GM19043 (cell line): ENCODE measurements at regions not wholly inside any gene's neighbourhood (a gene's known extent, or its start where the extent isn't known, plus 50 kb on each side); places are given as distances from the start of the nearest gene placed in this dataset.

Source experiments
- ATAC-seq: cut with Tn5 transposase; IDR thresholded peaks from one replicate; pipeline ENCODE4 v1.9.1; 2021; ENCODE audit warnings: low read depth; ENCODE audit not compliant: unreplicated experiment

DNA sequence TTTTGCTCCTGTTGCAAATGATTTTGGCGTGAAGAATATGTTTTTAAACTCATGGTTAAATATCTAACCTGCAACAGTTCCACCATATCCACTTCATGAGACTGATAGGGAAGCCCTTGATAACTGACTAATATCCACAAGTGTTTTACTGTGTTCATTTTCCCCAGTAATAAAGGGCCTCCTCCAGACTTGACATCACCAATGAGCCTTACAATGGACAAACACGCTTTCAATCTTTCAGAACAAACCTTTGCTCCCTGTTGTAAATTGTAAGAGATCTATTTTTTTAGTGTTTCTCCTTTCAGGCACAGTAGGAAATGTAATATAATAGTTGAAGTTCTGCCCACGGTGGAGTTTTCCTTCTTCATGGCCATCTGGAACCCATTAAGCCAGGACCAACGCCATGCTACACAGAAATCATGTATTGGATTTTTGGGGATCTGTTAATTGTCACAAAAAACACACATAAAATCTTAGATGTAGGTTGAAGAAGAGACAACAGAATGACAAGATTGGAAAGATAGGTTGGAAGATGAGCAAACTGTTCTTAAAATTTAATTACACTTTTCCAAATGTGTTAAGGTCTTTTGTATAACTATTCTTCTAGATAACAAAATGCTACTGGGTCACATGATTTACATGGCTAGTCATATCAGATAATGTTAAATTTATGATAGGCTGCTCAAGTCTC, 1030.1 kb downstream of the FSTL5 start:
- no peak for ATAC-seq

DNA sequence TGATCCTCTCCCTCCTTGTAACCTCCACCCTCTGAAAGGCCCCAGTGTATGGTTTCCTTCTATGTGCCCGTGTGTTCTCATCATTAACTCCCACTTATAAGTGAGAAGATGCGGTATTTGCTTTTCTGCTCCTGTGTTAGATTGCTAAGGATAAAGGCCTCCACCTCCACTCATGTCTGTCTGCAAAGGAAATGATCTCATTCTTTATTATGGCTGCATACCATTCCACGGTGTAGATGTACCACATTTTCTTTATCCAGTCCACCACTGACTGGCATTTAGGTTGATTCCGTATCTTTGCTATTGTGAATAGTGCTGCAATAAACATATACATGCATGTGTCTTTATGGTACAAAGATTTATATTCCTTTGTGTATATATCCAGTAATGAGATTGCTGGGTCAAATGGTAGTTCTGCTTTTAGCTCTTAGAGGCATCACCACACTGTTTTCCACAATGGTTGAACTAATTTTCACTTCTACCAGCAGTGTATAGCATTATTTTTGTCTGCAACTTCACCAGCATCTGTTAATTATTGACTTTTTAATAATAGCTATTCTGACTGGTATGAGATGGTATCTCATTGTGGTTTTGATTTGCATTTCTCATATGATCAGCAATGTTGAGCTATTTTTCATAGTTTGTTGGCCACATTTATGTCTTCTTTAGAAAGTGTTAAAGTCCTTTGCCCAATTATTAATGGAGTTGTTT, 1030.9 kb downstream of the FSTL5 start:
- peak; percentile 89 for ATAC-seq

DNA sequence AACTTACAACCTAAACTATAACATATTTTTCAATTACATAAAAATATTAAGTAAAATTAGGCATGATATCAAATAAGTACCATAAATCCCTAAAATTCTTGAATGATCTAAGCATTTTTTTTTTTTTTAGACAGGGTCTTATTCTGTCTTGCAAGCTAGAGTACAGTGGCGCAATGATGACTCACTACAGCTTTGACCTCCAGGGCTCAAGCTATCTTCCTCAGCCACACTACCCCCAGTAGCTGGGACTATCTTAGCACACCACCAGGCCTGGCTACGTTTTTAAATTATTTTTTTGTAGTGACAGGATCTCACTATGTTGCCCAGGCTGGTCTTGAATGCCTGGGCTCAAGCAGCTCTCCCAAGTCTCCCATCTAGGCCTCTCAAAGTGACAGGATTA, 1042.3 kb downstream of the FSTL5 start:
- no peak for ATAC-seq

DNA sequence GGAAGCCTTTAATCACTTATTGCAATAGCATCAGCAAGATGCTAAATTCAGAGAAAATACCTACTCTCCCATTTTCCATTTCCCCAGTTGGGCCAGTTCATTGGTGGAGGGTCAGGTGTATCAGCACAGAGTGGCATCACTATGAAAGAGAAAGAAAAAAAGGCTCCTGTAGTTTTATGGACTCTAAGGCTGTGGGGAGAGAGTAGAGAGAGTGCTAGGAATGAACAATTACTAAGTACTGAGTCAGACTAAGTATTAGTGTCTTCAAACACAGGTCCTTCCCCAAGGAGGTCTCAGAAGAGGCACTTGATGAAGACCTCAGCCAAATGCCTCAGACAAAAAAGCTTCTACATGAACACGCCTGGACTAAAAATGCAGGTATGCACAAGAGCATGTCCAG, 1061.9 kb downstream of the FSTL5 start:
- no peak for ATAC-seq

DNA sequence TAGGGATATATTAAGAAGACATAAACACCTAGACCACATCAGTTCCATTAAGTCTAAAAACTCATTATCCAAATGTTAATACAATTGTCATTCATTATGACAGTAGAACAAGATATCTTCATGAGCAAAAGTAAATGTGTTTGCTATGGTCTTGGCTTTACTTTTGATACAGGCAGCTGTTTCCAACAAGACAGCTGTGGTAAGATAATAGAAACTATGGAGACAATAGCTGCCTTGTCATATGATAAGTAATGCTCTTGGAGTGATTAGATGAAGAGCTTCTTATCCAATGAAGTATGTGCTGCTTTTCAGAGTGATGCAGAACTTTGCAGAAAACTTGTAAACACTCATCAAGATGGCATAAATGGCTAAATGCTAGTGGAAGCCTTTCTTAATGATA, 1066.0 kb downstream of the FSTL5 start:
- no peak for ATAC-seq

DNA sequence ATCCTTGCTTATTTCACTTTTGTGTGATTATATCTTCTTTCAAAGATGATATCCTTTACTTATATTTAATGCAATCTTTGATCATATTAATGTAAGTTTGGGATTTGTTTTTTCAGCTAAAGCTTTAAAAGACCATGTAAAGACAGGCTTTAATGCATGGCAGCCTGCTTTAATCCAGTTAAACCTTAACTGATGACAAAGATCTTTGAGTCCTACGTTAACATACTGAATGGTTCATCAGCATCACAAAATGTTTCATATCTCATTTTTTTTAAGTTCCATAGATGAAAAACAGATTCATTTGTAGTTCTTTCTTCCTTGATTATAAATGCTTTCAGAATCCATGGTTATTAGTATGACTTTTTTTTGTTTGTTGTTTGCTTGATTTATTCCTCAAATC, 1102.8 kb downstream of the FSTL5 start:
- ATAC-seq, result no peak
